GM23338 (cell line): ENCODE measurements at regions not wholly inside any gene's neighbourhood (a gene's known extent, or its start where the extent isn't known, plus 50 kb on each side); places are given as distances from the start of the nearest gene placed in this dataset.

Experiments
- ATAC-seq: fragments of 200-7000 bp; cut with Tn5 transposase; 3 replicates; pipeline ENCODE4 v1.9.1; 2020
- DNase-seq: peaks from one replicate; pipeline ENCODE4 v3.0.0-alpha.2; 2015; ENCODE audit warnings: low spot score
- H2AFZ ChIP-seq: fragments of 200-600 bp; sonication (generic); 2 replicates; pipeline ENCODE4 v1.8.0; 2016; ENCODE audit warnings: antibody characterized with exemption, mild to moderate bottlenecking, moderate library complexity
- H3F3A ChIP-seq: fragments of 200-600 bp; sonication (generic); replicated peaks from 2 replicates; pipeline ENCODE4 v1.8.0; 2017; ENCODE audit warnings: antibody characterized with exemption, mixed run types, low read depth
- H3K27ac ChIP-seq: fragments of 200-600 bp; sonication (generic); 2 replicates; pipeline ENCODE4 v1.6.1; 2016; ENCODE audit warnings: low read depth
- H3K27me3 ChIP-seq: fragments of 200-600 bp; sonication (generic); 2 replicates; pipeline ENCODE4 v1.8.0; 2016; ENCODE audit warnings: mild to moderate bottlenecking, mixed run types, moderate library complexity; ENCODE audit not compliant: insufficient read depth
- H3K36me3 ChIP-seq: fragments of 200-600 bp; sonication (generic); 2 replicates; pipeline ENCODE4 v1.8.0; 2016; ENCODE audit warnings: mild to moderate bottlenecking; ENCODE audit not compliant: insufficient read depth
- H3K4me1 ChIP-seq: fragments of 200-600 bp; sonication (generic); 2 replicates; pipeline ENCODE4 v1.8.0; 2016; ENCODE audit warnings: mild to moderate bottlenecking, moderate library complexity; ENCODE audit not compliant: insufficient read depth
- H3K4me2 ChIP-seq: fragments of 200-600 bp; sonication (generic); 2 replicates; pipeline ENCODE4 v1.7.1; 2017; ENCODE audit warnings: mixed run types
- H3K4me3 ChIP-seq: fragments of 200-600 bp; sonication (generic); 2 replicates; pipeline ENCODE4 v1.6.1; 2016; ENCODE audit warnings: mixed run types
- H3K79me2 ChIP-seq: fragments of 200-600 bp; sonication (generic); replicated peaks from 2 replicates; pipeline ENCODE4 v1.8.0; 2017; ENCODE audit warnings: mild to moderate bottlenecking; ENCODE audit not compliant: insufficient read depth
- H3K9me2 ChIP-seq: fragments of 200-600 bp; sonication (generic); 2 replicates; pipeline ENCODE4 v1.8.0; 2017; ENCODE audit not compliant: insufficient read depth
- H4K20me1 ChIP-seq: fragments of 200-600 bp; sonication (generic); replicated peaks from 2 replicates; pipeline ENCODE4 v1.8.0; 2017; ENCODE audit warnings: mild to moderate bottlenecking; ENCODE audit not compliant: insufficient read depth
- H3K27ac Mint-ChIP-seq: 2 replicates; pipeline ENCODE4 v1.8.0; 2020; ENCODE audit warnings: inconsistent platforms, mild to moderate bottlenecking, moderate library complexity, mixed read lengths
- H3K27me3 Mint-ChIP-seq: 3 replicates; pipeline ENCODE4 v1.8.0; 2022; ENCODE audit warnings: low read depth, mild to moderate bottlenecking, moderate library complexity, mixed read lengths, inconsistent platforms; ENCODE audit not compliant: insufficient read depth, poor library complexity
- H3K36me3 Mint-ChIP-seq: 3 replicates; pipeline ENCODE4 v1.8.0; 2021; ENCODE audit warnings: low read depth, mild to moderate bottlenecking, inconsistent platforms, moderate library complexity, mixed read lengths
- H3K4me1 Mint-ChIP-seq: 3 replicates; pipeline ENCODE4 v1.8.0; 2020; ENCODE audit warnings: mild to moderate bottlenecking, inconsistent platforms, mixed read lengths
- H3K4me3 Mint-ChIP-seq: 3 replicates; pipeline ENCODE4 v1.8.0; 2021; ENCODE audit warnings: moderate library complexity, mild to moderate bottlenecking, inconsistent platforms, mixed read lengths
- H3K9me3 Mint-ChIP-seq: 3 replicates; pipeline ENCODE4 v1.8.0; 2020; ENCODE audit warnings: moderate library complexity, mild to moderate bottlenecking, inconsistent platforms, mixed read lengths
- CREB1 ChIP-seq: fragments of 250-450 bp; sonication (Bioruptor Pico); IDR thresholded peaks from 2 replicates; pipeline ENCODE4 v1.5.0; 2020; ENCODE audit warnings: low read depth, mild to moderate bottlenecking, moderate library complexity
- ETS1 ChIP-seq: IDR thresholded peaks from 2 replicates; pipeline ENCODE4 v1.6.1; 2016; ENCODE audit warnings: antibody characterized with exemption
- JUNB ChIP-seq: IDR thresholded peaks from one replicate; pipeline ENCODE4 v1.6.1; 2016; ENCODE audit warnings: antibody characterized with exemption; ENCODE audit not compliant: unreplicated experiment
- ZNF331 ChIP-seq: fragments of 250-450 bp; sonication (Bioruptor Pico); IDR thresholded peaks from 2 replicates; pipeline ENCODE4 v1.5.0; 2020; ENCODE audit warnings: low read depth, mild to moderate bottlenecking, moderate library complexity
- ZNF462 ChIP-seq: fragments of 250-450 bp; sonication (Bioruptor Pico); IDR thresholded peaks from 2 replicates; pipeline ENCODE4 v1.5.0; 2020; ENCODE audit warnings: mild to moderate bottlenecking, moderate library complexity

- TF ChIP-seq ETS1 (no peak), CREB1 (CRISPR knock-in tag) (no peak), ZNF462 (CRISPR knock-in tag) (no peak)
Measured at GRCh38 chr1:198903203-198903602, 264.4 kb downstream of the PTPRC start (continued).

DNA sequence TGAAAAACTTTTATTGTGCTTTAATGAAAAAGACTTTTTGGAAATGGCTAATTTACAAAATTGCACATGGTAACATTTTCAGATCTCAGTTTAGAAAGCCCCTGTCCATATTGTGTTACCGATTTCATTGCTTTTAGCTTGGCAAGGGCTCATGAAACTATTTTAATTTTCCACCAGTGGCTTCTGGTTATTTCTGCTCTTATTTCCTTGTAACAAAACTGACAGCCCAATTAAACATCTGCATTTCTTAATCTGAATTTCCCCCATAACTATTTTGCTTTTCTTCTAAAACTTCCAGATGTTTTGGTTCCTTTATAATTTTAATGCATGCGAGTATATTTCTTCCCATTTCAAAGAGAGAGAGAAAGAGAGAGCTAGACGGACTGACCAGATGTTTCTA is 264.8 kb downstream of the PTPRC start:
- Mint-ChIP-seq H3K27me3 (no peaks in the 10 kb centered on the region), H3K4me3 (no peak overlapping the region), H3K9me3 (no peaks in the 10 kb centered on the region), H3K36me3 (no peaks in the 10 kb centered on the region), H3K27ac (peak overlapping the region; percentile 69), H3K4me1 (peaks cover 14% of the 10 kb centered on the region)
- Histone ChIP-seq H3F3A (no peaks in the 10 kb centered on the region), H3K9me2 (no peaks in the 10 kb centered on the region), H3K4me3 (no peak overlapping the region), H3K79me2 (no peaks in the 10 kb centered on the region), H3K27ac (no peak overlapping the region), H3K4me1 (peaks cover 17% of the 10 kb centered on the region), H3K27me3 (no peaks in the 10 kb centered on the region), H4K20me1 (no peaks in the 10 kb centered on the region), H3K4me2 (peak overlapping the region; percentile 58; the same call in 1 of the 2 replicates), H2AFZ (peak overlapping the region; percentile 85; the same call in 1 of the 2 replicates), H3K36me3 (no peaks in the 10 kb centered on the region)
- DNase-seq (no peak), ATAC-seq (no peak)
- TF ChIP-seq ZNF331 (CRISPR knock-in tag) (no peak), ETS1 (no peak), CREB1 (CRISPR knock-in tag) (no peak), JUNB (no peak), ZNF462 (CRISPR knock-in tag) (no peak)
